PC-9 (cell line): ENCODE measurements at regions not wholly inside any gene's neighbourhood (a gene's known extent, or its start where the extent isn't known, plus 50 kb on each side); places are given as distances from the start of the nearest gene placed in this dataset.
"Not testable (repeated sequence)": the region's sequence is repeated elsewhere in the genome, so short reads cannot be mapped to it uniquely, and the experiment has no call there.

Source experiments
- BruUV-seq: library from RNA; stranded (reverse); fragments of 400-500 nt; replicated peaks from 2 replicates; lab custom pipeline; 2021; lab: Mats Ljungman, UMichigan
- CTCF ChIA-PET: fragments of 300-600 bp; sonication (Branson Sonifier 250); formaldehyde crosslinking; loops from one replicate; lab custom pipeline; 2022; ENCODE audit warnings: antibody characterized with exemption; lab: Charles Lee
- POLR2A ChIA-PET: fragments of 300-600 bp; sonication (Branson Sonifier 250); formaldehyde crosslinking; loops from one replicate; lab custom pipeline; 2022; ENCODE audit warnings: antibody characterized with exemption; ENCODE audit not compliant: unreplicated experiment; lab: Charles Lee
- DNase-seq, 2 experiments: peaks; one replicate each; pipeline versions ENCODE4 v3.0.0 to v3.0.0-alpha.2; 2015 to 2022; ENCODE audit warnings: mixed read lengths in 1 of 2
- H2AFZ ChIP-seq: fragments of 200-600 bp; sonication (generic); 2 replicates; pipeline ENCODE4 v1.8.1; 2017; ENCODE audit warnings: antibody characterized with exemption
- H3F3A ChIP-seq: fragments of 200-600 bp; sonication (generic); 2 replicates; pipeline ENCODE4 v1.8.1; 2017; ENCODE audit warnings: antibody characterized with exemption, mild to moderate bottlenecking, low read depth; ENCODE audit not compliant: insufficient read depth
- H3K27ac ChIP-seq: fragments of 200-600 bp; sonication (generic); 2 replicates; pipeline ENCODE4 v1.6.1; 2016; ENCODE audit warnings: mixed run types
- H3K27me3 ChIP-seq: fragments of 200-600 bp; sonication (generic); 2 replicates; pipeline ENCODE4 v1.6.1; 2016; ENCODE audit warnings: low read depth, mixed run types; ENCODE audit not compliant: insufficient read depth
- H3K36me3 ChIP-seq: fragments of 200-600 bp; sonication (generic); 2 replicates; pipeline ENCODE4 v1.6.1; 2016; ENCODE audit warnings: low read depth, mixed run types
- H3K4me1 ChIP-seq: fragments of 200-600 bp; sonication (generic); replicated peaks from 2 replicates; pipeline ENCODE4 v1.6.1; 2016; ENCODE audit warnings: mixed run types; ENCODE audit not compliant: insufficient read depth
- H3K4me2 ChIP-seq: fragments of 200-600 bp; sonication (generic); 2 replicates; pipeline ENCODE4 v1.6.1; 2017; ENCODE audit warnings: mixed run types
- H3K4me3 ChIP-seq: fragments of 200-600 bp; sonication (generic); 2 replicates; pipeline ENCODE4 v1.6.1; 2016; ENCODE audit warnings: mixed run types
- H3K79me2 ChIP-seq: fragments of 200-600 bp; sonication (generic); 2 replicates; pipeline ENCODE4 v1.6.1; 2017; ENCODE audit warnings: low read depth, mixed run types
- H3K9me2 ChIP-seq: fragments of 200-600 bp; sonication (generic); 2 replicates; pipeline ENCODE4 v1.8.1; 2017; ENCODE audit warnings: mild to moderate bottlenecking; ENCODE audit not compliant: insufficient read depth
- H3K9me3 ChIP-seq: fragments of 200-600 bp; sonication (generic); 2 replicates; pipeline ENCODE4 v1.8.1; 2016; ENCODE audit warnings: low read depth; ENCODE audit not compliant: insufficient read depth
- H4K20me1 ChIP-seq: fragments of 200-600 bp; sonication (generic); 2 replicates; pipeline ENCODE4 v1.8.1; 2017; ENCODE audit not compliant: insufficient read depth
- EZH2 ChIP-seq: fragments of 200-600 bp; sonication (generic); IDR thresholded peaks from 2 replicates; pipeline ENCODE4 v1.8.0; 2017; ENCODE audit warnings: antibody characterized with exemption, low read depth
- intact Hi-C: fragments of 100-400 bp; cut with micrococcal nuclease; formaldehyde crosslinking; loops from one replicate; pipeline ENCODE4 v1.10.0; 2022; ENCODE audit not compliant: unreplicated experiment
- TF ChIP-seq, protein P1 (sequence below): fragments of 200-600 bp; sonication (generic); conservative IDR thresholded peaks from 2 replicates; pipeline ENCODE4 v1.6.1; 2017; ENCODE audit warnings: mixed run types, antibody characterized with exemption, mild to moderate bottlenecking, moderate library complexity

DNA sequence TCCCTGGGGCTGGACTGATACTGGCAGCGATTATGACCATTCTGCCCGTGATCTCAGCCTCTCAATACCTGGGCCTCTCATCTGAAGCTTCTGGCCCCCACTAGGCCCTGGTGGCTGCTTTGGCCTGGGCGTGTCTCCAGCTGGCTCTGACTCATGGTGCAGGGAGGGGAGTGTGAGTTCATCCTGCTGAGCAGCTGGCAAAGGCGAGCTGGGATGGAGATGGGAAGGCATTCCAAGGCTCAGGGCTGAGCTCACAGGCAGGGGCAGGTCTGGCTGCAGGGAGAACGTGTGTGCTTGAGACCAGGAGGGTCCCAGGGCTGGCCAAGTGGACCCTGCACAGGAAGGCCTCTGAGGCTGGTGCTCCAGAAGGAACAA is 221.8 kb downstream of the TMEM121 start:
- Histone ChIP-seq H3K9me3 (no peaks in the 10 kb centered on the region), H2AFZ (no peak overlapping the region), H3F3A (no peaks in the 10 kb centered on the region), H3K4me3 (no peak overlapping the region), H4K20me1 (no peaks in the 10 kb centered on the region), H3K79me2 (no peaks in the 10 kb centered on the region), H3K4me1 (no peaks in the 10 kb centered on the region), H3K27ac (no peak overlapping the region), H3K4me2 (no peak overlapping the region), H3K9me2 (no peaks in the 10 kb centered on the region), H3K36me3 (no peaks in the 10 kb centered on the region), H3K27me3 (peaks cover 28% of the 10 kb centered on the region)
- ChIA-PET POLR2A (no interaction called here), CTCF (no interaction called here)
- TF ChIP-seq, protein P1, sequence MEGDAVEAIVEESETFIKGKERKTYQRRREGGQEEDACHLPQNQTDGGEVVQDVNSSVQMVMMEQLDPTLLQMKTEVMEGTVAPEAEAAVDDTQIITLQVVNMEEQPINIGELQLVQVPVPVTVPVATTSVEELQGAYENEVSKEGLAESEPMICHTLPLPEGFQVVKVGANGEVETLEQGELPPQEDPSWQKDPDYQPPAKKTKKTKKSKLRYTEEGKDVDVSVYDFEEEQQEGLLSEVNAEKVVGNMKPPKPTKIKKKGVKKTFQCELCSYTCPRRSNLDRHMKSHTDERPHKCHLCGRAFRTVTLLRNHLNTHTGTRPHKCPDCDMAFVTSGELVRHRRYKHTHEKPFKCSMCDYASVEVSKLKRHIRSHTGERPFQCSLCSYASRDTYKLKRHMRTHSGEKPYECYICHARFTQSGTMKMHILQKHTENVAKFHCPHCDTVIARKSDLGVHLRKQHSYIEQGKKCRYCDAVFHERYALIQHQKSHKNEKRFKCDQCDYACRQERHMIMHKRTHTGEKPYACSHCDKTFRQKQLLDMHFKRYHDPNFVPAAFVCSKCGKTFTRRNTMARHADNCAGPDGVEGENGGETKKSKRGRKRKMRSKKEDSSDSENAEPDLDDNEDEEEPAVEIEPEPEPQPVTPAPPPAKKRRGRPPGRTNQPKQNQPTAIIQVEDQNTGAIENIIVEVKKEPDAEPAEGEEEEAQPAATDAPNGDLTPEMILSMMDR = no peak
- TF ChIP-seq EZH2 = no peak
- intact Hi-C loops = no loop called here
- DNase-seq = no peak
- BruUV-seq = no TSS peak

DNA sequence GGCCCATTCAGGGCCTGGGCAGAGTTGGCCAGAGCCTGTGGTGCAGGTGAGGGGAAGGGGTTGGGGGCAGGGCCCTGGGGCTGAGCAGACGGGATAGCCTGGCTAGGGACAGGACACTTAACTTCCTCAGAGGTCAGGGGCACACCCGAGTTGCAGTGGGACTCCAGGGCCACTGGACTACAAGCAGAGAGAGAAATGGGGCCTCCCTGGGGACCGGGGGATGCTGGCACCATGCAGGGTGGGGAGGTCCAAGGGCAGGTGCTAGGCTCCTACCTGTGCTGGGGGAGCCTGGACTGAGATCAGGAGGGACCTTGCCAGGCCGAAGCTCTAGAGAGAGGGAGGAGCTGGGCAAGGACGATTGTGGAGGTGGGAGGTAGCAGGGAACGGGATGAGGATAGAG is 222.3 kb downstream of the TMEM121 start:
- H3K4me3 ChIP-seq, H3K79me2 ChIP-seq, CTCF ChIA-PET, H2AFZ ChIP-seq, BruUV-seq, DNase-seq, H3K4me2 ChIP-seq, H3K36me3 ChIP-seq, H3K9me2 ChIP-seq, H4K20me1 ChIP-seq, H3F3A ChIP-seq, POLR2A ChIA-PET, H3K27ac ChIP-seq, H3K9me3 ChIP-seq, H3K4me1 ChIP-seq, intact Hi-C loops: not testable (repeated sequence)
- peaks cover 28% of the 10 kb centered on the region for H3K27me3 ChIP-seq

DNA sequence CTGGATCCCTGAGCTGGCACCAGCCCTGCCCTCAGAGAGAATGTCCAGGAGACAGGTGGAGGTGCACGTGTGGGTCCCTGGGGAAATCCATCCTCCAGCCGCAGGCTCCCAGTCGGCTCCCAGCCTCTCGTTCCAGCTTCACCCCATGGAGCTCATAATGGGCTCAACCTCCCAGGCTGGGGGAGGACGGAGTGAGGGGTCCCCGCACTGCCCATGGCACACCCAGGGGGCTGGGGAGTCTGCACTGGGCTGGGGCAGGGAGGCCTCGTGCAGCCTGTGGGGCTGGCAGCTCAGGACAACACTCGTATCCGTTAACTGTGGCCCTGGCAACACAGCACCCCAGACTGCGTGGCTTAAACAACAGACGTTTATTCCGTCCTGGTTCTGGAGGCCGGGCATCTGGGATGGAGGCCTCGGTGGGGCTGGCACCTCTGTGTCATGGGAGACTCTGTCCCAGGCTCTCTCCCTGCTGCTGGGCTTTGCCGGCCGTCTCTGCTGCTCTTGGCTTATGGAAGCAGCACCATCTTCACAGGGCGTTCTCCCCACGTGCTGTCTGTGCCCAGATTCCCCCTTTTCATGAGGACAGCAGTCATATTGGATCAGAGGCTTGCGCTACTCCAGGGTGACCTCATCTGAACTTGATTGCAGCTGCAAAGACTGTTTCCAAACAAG is 223.6 kb downstream of the TMEM121 start:
- H3K27me3 ChIP-seq = peaks cover 28% of the 10 kb centered on the region
- H3K27ac ChIP-seq, H2AFZ ChIP-seq, H3K36me3 ChIP-seq, BruUV-seq, POLR2A ChIA-PET, H4K20me1 ChIP-seq, H3K9me2 ChIP-seq, H3F3A ChIP-seq, DNase-seq, H3K9me3 ChIP-seq, H3K79me2 ChIP-seq, intact Hi-C loops, H3K4me2 ChIP-seq, H3K4me1 ChIP-seq, CTCF ChIA-PET, H3K4me3 ChIP-seq: not testable (repeated sequence)

DNA sequence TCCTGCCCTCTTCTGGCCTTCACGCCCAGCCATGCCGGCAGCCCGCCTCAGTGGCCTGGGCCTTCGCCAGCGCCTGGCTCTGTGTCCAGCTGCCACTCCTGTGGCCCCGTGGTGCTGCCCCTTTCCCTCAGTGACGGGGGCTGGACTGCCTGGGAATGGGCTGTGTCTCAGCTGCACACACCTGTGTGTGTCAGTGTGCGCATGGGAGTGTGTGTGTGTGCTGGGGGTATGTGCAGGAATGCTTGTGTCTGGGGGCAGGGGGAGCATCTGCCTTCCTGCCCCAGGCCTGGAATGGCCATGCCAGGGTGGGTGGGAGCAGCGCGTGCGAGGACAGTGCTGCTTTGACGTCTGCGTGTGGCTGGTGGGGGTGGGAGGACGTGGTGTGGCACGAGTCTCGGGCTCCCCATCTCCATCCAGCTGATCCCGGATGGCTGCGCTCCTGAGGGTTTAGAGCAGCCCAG is 224.9 kb downstream of the TMEM121 start:
- H3K4me1 ChIP-seq, H3K9me3 ChIP-seq, H3K9me2 ChIP-seq, H3K4me3 ChIP-seq, H3K79me2 ChIP-seq, H3K4me2 ChIP-seq, H3K36me3 ChIP-seq, intact Hi-C loops, BruUV-seq, DNase-seq, H3K27ac ChIP-seq, CTCF ChIA-PET, H4K20me1 ChIP-seq, H2AFZ ChIP-seq, H3F3A ChIP-seq, POLR2A ChIA-PET: not testable (repeated sequence)
- peaks cover 22% of the 10 kb centered on the region for H3K27me3 ChIP-seq

DNA sequence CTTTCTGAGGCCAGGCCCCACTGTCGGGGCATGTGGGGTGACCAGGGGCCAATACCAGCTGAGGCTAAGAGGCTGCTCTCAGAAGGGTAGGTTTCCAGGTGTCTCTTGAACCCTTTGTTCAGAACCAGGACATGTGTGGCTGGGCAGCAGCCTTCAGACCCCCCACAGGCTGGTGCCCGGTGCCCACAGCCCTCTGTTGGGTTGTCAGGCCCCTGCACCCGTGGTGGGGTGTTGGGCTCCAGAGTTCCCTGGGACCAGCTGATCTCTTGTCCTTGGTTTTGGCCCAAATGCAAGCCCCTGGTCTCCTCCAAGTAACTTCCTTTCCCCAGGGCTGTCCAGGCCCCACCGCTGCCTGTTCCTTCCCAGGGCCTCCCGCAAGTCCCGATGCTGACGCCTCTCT is 226.0 kb downstream of the TMEM121 start:
- H3K79me2 ChIP-seq, BruUV-seq, H3K9me2 ChIP-seq, H3K27ac ChIP-seq, H4K20me1 ChIP-seq, H3K4me1 ChIP-seq, H3K4me3 ChIP-seq, H3K9me3 ChIP-seq, intact Hi-C loops, H3K4me2 ChIP-seq, CTCF ChIA-PET, DNase-seq, H3F3A ChIP-seq, POLR2A ChIA-PET, H2AFZ ChIP-seq, H3K36me3 ChIP-seq: not testable (repeated sequence)
- peaks cover 14% of the 10 kb centered on the region for H3K27me3 ChIP-seq
